OCI-LY3 (cell line): ENCODE measurements at regions not wholly inside any gene's neighbourhood (a gene's known extent, or its start where the extent isn't known, plus 50 kb on each side); places are given as distances from the start of the nearest gene placed in this dataset.

ENCODE experiments used
- H2AFZ ChIP-seq: fragments of 200-600, 300-600 bp; shearing (Covaris generic); 2 replicates; pipeline ENCODE4 v1.6.0; 2014; ENCODE audit warnings: antibody characterized with exemption, low read depth, low read length
- H3K27ac ChIP-seq: fragments of 200-600, 300-600 bp; sonication (generic); 2 replicates; pipeline ENCODE4 v1.5.1; 2014; ENCODE audit warnings: mild to moderate bottlenecking, low read length, moderate library complexity, mixed read lengths
- H3K27me3 ChIP-seq: fragments of 200-600, 300-600 bp; sonication (generic); 2 replicates; pipeline ENCODE4 v1.6.1; 2014; ENCODE audit warnings: low read depth, low read length, mixed read lengths
- H3K36me3 ChIP-seq: fragments of 200-600, 300-600 bp; sonication (generic); replicated peaks from 2 replicates; pipeline ENCODE3; 2014; ENCODE audit warnings: low read depth, low read length, mixed read lengths
- H3K4me1 ChIP-seq: fragments of 300-600, 200-600 bp; sonication (generic); 2 replicates; pipeline ENCODE4 v1.6.1; 2014; ENCODE audit warnings: low read length, mixed read lengths
- H3K4me2 ChIP-seq: fragments of 200-600, 300-600 bp; sonication (generic); 2 replicates; pipeline ENCODE4 v1.6.1; 2014; ENCODE audit warnings: low read length, mixed read lengths
- H3K4me3 ChIP-seq: fragments of 300-600, 200-600 bp; sonication (generic); 2 replicates; pipeline ENCODE4 v1.5.1; 2014; ENCODE audit warnings: antibody characterized with exemption, mild to moderate bottlenecking, low read length, moderate library complexity
- H3K79me2 ChIP-seq: fragments of 300-600, 200-600 bp; shearing (Covaris generic); 2 replicates; pipeline ENCODE4 v1.6.1; 2014; ENCODE audit warnings: mild to moderate bottlenecking, low read length, mixed read lengths
- H3K9ac ChIP-seq: fragments of 300-600, 200-600 bp; shearing (Covaris generic); 2 replicates; pipeline ENCODE4 v1.6.0; 2014; ENCODE audit warnings: mild to moderate bottlenecking, low read length, moderate library complexity
- H3K9me3 ChIP-seq: fragments of 200-600, 300-600 bp; shearing (Covaris generic); 2 replicates; pipeline ENCODE4 v1.6.1; 2014; ENCODE audit warnings: low read length, mixed read lengths; ENCODE audit not compliant: insufficient read depth
- H4K20me1 ChIP-seq: fragments of 200-600, 300-600 bp; sonication (generic); 2 replicates; pipeline ENCODE4 v1.6.1; 2016; ENCODE audit warnings: low read length, mixed read lengths; ENCODE audit not compliant: insufficient read depth
- EZH2phosphoT487 ChIP-seq: fragments of 200-600 bp; shearing (Covaris generic); IDR thresholded peaks from 2 replicates; pipeline ENCODE4 v1.6.1; 2018; ENCODE audit warnings: antibody characterized with exemption, mixed run types, low read depth
- TF ChIP-seq, protein P1 (sequence below): fragments of 200-600, 300-600 bp; sonication (generic); IDR thresholded peaks from 2 replicates; pipeline ENCODE4 v1.5.1; 2014; ENCODE audit warnings: antibody characterized with exemption, low read length, low read depth

DNA sequence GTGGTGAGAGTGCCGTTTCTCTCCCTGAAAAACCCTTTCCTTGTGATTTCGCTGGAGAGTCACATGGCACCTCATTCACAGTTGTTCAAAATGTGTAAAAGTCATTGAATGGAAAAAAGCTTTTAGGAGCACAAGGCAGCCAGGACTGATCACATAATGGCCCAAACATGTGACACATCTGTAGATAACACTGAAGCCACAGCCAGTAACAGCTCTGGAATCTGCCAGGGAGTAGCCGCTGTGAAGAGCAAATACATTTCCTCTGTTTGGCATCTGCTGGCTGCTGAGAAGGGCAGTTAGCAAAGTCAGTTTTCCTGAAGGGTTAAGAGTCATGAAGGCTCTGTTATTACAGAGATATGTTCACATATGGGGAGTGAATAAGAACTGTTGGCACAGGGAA lies 271.8 kb downstream of the NNT start:
- TF ChIP-seq, protein P1, sequence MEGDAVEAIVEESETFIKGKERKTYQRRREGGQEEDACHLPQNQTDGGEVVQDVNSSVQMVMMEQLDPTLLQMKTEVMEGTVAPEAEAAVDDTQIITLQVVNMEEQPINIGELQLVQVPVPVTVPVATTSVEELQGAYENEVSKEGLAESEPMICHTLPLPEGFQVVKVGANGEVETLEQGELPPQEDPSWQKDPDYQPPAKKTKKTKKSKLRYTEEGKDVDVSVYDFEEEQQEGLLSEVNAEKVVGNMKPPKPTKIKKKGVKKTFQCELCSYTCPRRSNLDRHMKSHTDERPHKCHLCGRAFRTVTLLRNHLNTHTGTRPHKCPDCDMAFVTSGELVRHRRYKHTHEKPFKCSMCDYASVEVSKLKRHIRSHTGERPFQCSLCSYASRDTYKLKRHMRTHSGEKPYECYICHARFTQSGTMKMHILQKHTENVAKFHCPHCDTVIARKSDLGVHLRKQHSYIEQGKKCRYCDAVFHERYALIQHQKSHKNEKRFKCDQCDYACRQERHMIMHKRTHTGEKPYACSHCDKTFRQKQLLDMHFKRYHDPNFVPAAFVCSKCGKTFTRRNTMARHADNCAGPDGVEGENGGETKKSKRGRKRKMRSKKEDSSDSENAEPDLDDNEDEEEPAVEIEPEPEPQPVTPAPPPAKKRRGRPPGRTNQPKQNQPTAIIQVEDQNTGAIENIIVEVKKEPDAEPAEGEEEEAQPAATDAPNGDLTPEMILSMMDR, result no peak
- TF ChIP-seq EZH2phosphoT487, result no peak
- H4K20me1 ChIP-seq, result no peaks in the 10 kb centered on the region
- H3K79me2 ChIP-seq, result no peaks in the 10 kb centered on the region
- H3K4me1 ChIP-seq, result no peaks in the 10 kb centered on the region
- no peak overlapping the region for H2AFZ ChIP-seq
- H3K4me2 ChIP-seq, result no peak overlapping the region
- H3K27ac ChIP-seq, result no peak overlapping the region
- no peaks in the 10 kb centered on the region for H3K27me3 ChIP-seq
- no peaks in the 10 kb centered on the region for H3K36me3 ChIP-seq
- H3K9ac ChIP-seq, result no peak overlapping the region
- no peak overlapping the region for H3K4me3 ChIP-seq
- H3K9me3 ChIP-seq, result no peaks in the 10 kb centered on the region

DNA sequence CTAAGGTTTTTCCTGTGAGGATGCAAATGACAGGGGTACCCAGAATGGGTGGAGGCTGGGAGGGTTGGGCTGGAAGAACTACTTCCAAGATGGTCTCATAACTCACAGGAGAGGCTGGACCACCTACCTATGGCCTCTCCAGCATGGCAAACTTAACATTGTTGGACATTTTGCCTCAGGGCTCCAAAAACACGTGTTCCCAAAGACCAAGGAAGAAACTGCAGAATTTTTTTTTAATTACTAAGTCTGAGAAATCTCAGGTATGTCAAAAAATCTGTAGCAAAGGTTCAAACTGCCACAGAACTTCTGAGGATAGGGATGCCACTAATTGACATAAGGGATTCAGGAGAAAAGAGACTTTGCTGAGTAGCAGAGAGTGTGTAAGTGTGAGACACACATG lies 270.8 kb downstream of the NNT start:
- H3K4me2 ChIP-seq, result no peak overlapping the region
- no peaks in the 10 kb centered on the region for H4K20me1 ChIP-seq
- no peaks in the 10 kb centered on the region for H3K27me3 ChIP-seq
- no peak overlapping the region for H3K9ac ChIP-seq
- H2AFZ ChIP-seq, result no peak overlapping the region
- no peak overlapping the region for H3K27ac ChIP-seq
- no peaks in the 10 kb centered on the region for H3K9me3 ChIP-seq
- TF ChIP-seq EZH2phosphoT487, result no peak
- TF ChIP-seq, protein P1, result no peak
- H3K4me1 ChIP-seq, result no peaks in the 10 kb centered on the region
- H3K36me3 ChIP-seq, result no peaks in the 10 kb centered on the region
- no peak overlapping the region for H3K4me3 ChIP-seq
- H3K79me2 ChIP-seq, result no peaks in the 10 kb centered on the region

DNA sequence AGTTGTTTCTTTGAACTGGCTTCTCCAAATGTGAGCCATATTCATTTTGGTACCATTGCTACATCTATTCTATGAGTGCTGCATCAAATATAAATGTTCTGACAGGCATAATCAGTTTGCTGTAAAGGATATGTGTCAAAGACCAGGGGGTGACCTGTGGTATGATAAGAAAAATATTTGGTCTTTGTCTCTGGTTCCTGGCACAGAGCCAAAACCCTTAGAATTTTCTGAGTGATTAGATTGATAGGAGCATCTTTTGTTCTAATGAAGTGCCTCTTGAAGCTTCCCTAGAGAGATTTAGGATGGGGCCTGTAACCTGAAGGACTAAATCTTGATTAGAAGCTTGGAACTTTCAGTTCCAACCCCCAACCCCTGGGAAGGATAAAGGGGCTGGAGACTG lies 256.3 kb downstream of the NNT start:
- Histone ChIP-seq H3K4me2 (no peak overlapping the region), H3K9me3 (no peaks in the 10 kb centered on the region), H4K20me1 (no peaks in the 10 kb centered on the region), H3K9ac (no peak overlapping the region), H3K4me1 (no peaks in the 10 kb centered on the region), H3K27ac (no peak overlapping the region), H3K27me3 (no peaks in the 10 kb centered on the region), H3K36me3 (no peaks in the 10 kb centered on the region), H2AFZ (no peak overlapping the region), H3K4me3 (no peak overlapping the region), H3K79me2 (no peaks in the 10 kb centered on the region)
- TF ChIP-seq, protein P1, result no peak
- TF ChIP-seq EZH2phosphoT487, result no peak

DNA sequence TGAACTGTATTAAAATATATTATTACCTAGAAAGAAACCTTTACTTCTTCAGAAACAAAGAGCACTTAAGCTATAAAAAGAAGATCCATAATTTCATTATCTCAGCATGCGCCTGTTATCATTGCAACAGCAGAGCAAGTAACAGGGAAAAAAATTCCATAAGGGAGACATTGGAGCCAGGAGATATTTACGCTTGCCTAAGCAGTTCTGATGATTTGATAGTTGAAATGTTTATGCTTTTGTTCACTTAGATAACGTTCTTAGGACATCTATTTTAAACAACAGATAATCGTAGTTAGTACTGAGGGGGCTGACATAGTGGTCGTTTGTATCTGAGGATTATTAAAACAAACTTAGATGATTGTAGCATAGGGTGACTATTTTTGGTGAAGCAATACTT lies 252.5 kb downstream of the NNT start:
- H3K4me1 ChIP-seq, result no peaks in the 10 kb centered on the region
- H3K4me2 ChIP-seq, result no peak overlapping the region
- no peak overlapping the region for H2AFZ ChIP-seq
- no peaks in the 10 kb centered on the region for H3K36me3 ChIP-seq
- no peaks in the 10 kb centered on the region for H3K79me2 ChIP-seq
- H3K27ac ChIP-seq, result no peak overlapping the region
- no peaks in the 10 kb centered on the region for H4K20me1 ChIP-seq
- H3K27me3 ChIP-seq, result no peaks in the 10 kb centered on the region
- H3K4me3 ChIP-seq, result no peak overlapping the region
- no peak overlapping the region for H3K9ac ChIP-seq
- no peaks in the 10 kb centered on the region for H3K9me3 ChIP-seq
- TF ChIP-seq, protein P1, result no peak
- no peak for TF ChIP-seq EZH2phosphoT487
